HL-60 (cell line): ENCODE measurements at regions not wholly inside any gene's neighbourhood (a gene's known extent, or its start where the extent isn't known, plus 50 kb on each side); places are given as distances from the start of the nearest gene placed in this dataset.

ENCODE experiments used
- DNase-seq, 2 experiments: peaks; one replicate each; pipeline ENCODE4 v3.0.0-alpha.2; 2010 to 2020; ENCODE audit warnings: low read depth in 1 of 2, low spot score in 1 of 2
- H3K27ac ChIP-seq: fragments of 250-450 bp; sonication (Bioruptor Pico); replicated peaks from 2 replicates; pipeline ENCODE4 v1.5.1; 2020; ENCODE audit warnings: mild to moderate bottlenecking, moderate library complexity
- H3K27me3 ChIP-seq: fragments of 250-450 bp; sonication (Bioruptor Pico); 2 replicates; pipeline ENCODE4 v1.5.1; 2021; ENCODE audit warnings: mild to moderate bottlenecking, moderate library complexity; ENCODE audit not compliant: insufficient read depth, poor library complexity, severe bottlenecking
- H3K4me3 ChIP-seq: replicated peaks from 2 replicates; pipeline ENCODE4 v1.5.1; 2011; ENCODE audit warnings: mild to moderate bottlenecking, control low read depth, low read length; ENCODE audit not compliant: insufficient read depth
- CTCF ChIP-seq: IDR thresholded peaks from one replicate; pipeline ENCODE4 v1.5.1; 2011; ENCODE audit warnings: low read length, control low read depth, inconsistent platforms; ENCODE audit not compliant: insufficient read depth
- GABPA ChIP-seq: IDR thresholded peaks from 2 replicates; pipeline ENCODE4 v1.6.1; 2012; ENCODE audit warnings: low read depth
- POLR2AphosphoS5 ChIP-seq: IDR thresholded peaks from 2 replicates; pipeline ENCODE4 v1.6.1; 2012; ENCODE audit warnings: low read depth
- REST ChIP-seq: IDR thresholded peaks from 2 replicates; pipeline ENCODE4 v1.6.1; 2012; ENCODE audit warnings: low read depth; ENCODE audit not compliant: insufficient replicate concordance
- SPI1 ChIP-seq: IDR thresholded peaks from 2 replicates; pipeline ENCODE4 v1.6.1; 2012; ENCODE audit warnings: low read depth, mild to moderate bottlenecking, borderline replicate concordance

- H3K4me3 ChIP-seq: no peak overlapping the region
- TF ChIP-seq REST (no peak), GABPA (no peak), POLR2AphosphoS5 (no peak), CTCF (no peak), SPI1 (no peak)
- no peak for DNase-seq
These were observed 68.1 kb downstream of the MTERF1 start for GRCh38 chr7:91812388-91812787.

GRCh38 chr7:91814189-91814588, 66.3 kb downstream of the MTERF1 start:
- no peak overlapping the region for H3K27ac ChIP-seq
- H3K27me3 ChIP-seq: no peaks in the 10 kb centered on the region
- H3K4me3 ChIP-seq: no peak overlapping the region
- no peak for DNase-seq
- no peak for TF ChIP-seq SPI1
- no peak for TF ChIP-seq POLR2AphosphoS5
- TF ChIP-seq CTCF: no peak
- no peak for TF ChIP-seq REST
- no peak for TF ChIP-seq GABPA

More at GRCh38 chr7:91812388-91812787, 68.1 kb downstream of the MTERF1 start:
- Histone ChIP-seq H3K27ac (no peak overlapping the region), H3K27me3 (no peaks in the 10 kb centered on the region)
